WTC11 (cell line): ENCODE measurements at regions not wholly inside any gene's neighbourhood (a gene's known extent, or its start where the extent isn't known, plus 50 kb on each side); places are given as distances from the start of the nearest gene placed in this dataset.

ENCODE experiments used
- ATAC-seq: fragments of 200-7000 bp; cut with Tn5 transposase; 2 replicates; pipeline ENCODE4 v1.10.0; 2021; ENCODE audit warnings: mild to moderate bottlenecking, moderate library complexity
- CTCF ChIA-PET: fragments of 300-600 bp; sonication (Branson Sonifier 250); formaldehyde crosslinking; loops from one replicate; lab custom pipeline; 2021; ENCODE audit warnings: antibody characterized with exemption; lab: Charles Lee
- POLR2A ChIA-PET: fragments of 350-600 bp; sonication (Branson Sonifier 250); formaldehyde crosslinking; loops from one replicate; lab custom pipeline; 2021; ENCODE audit warnings: antibody characterized with exemption; lab: Charles Lee
- DNase-seq: peaks from one replicate; pipeline ENCODE4 v3.0.0; 2021; ENCODE audit warnings: low spot score
- H3K27ac Mint-ChIP-seq: 2 replicates; pipeline ENCODE4 v1.8.0; 2021; ENCODE audit warnings: mixed read lengths
- H3K27me3 Mint-ChIP-seq: 2 replicates; pipeline ENCODE4 v1.8.0; 2021; ENCODE audit warnings: low read depth, mild to moderate bottlenecking, moderate library complexity, mixed read lengths
- H3K36me3 Mint-ChIP-seq: 2 replicates; pipeline ENCODE4 v1.8.0; 2021; ENCODE audit warnings: mixed read lengths
- H3K4me1 Mint-ChIP-seq: 2 replicates; pipeline ENCODE4 v1.8.0; 2022; ENCODE audit warnings: mixed read lengths
- H3K4me3 Mint-ChIP-seq: 2 replicates; pipeline ENCODE4 v1.8.0; 2021; ENCODE audit warnings: mild to moderate bottlenecking, moderate library complexity, mixed read lengths
- H3K9me3 Mint-ChIP-seq: 2 replicates; pipeline ENCODE4 v1.8.0; 2021; ENCODE audit warnings: mixed read lengths
- AFF4 ChIP-seq: sonication (generic); formaldehyde crosslinking; IDR thresholded peaks from 2 replicates; pipeline ENCODE4 v1.8.1; 2023; ENCODE audit warnings: mild to moderate bottlenecking, missing genetic modification reagents, borderline replicate concordance
- ARID4B ChIP-seq: sonication (generic); formaldehyde crosslinking; IDR thresholded peaks from 2 replicates; pipeline ENCODE4 v1.8.0; 2023; ENCODE audit warnings: missing genetic modification reagents, mild to moderate bottlenecking, borderline replicate concordance
- ATF2 ChIP-seq: sonication (generic); formaldehyde crosslinking; IDR thresholded peaks from 2 replicates; pipeline ENCODE4 v1.8.1; 2022; ENCODE audit warnings: low read depth, missing genetic modification reagents, borderline replicate concordance
- ATF6 ChIP-seq: sonication (generic); formaldehyde crosslinking; IDR thresholded peaks from 2 replicates; pipeline ENCODE4 v1.8.1; 2023; ENCODE audit warnings: mild to moderate bottlenecking, missing genetic modification reagents
- CDX4 ChIP-seq: fragments of 250-450 bp; sonication (Bioruptor Pico); IDR thresholded peaks from 2 replicates; pipeline ENCODE4 v1.9.0; 2021; ENCODE audit warnings: moderate library complexity, mild to moderate bottlenecking, inconsistent platforms, borderline replicate concordance
- EMX1 ChIP-seq: fragments of 250-450 bp; sonication (Bioruptor Pico); IDR thresholded peaks from 2 replicates; pipeline ENCODE4 v1.8.0; 2021; ENCODE audit warnings: mild to moderate bottlenecking
- ERG ChIP-seq: fragments of 250-450 bp; sonication (Bioruptor Pico); IDR thresholded peaks from 2 replicates; pipeline ENCODE4 v1.8.0; 2021; ENCODE audit warnings: mild to moderate bottlenecking
- GRHL2 ChIP-seq: fragments of 250-450 bp; sonication (Bioruptor Pico); IDR thresholded peaks from 2 replicates; pipeline ENCODE4 v1.8.0; 2022; ENCODE audit warnings: mild to moderate bottlenecking, moderate library complexity; ENCODE audit not compliant: insufficient replicate concordance, severe bottlenecking
- IRF2 ChIP-seq: sonication (generic); formaldehyde crosslinking; IDR thresholded peaks from 2 replicates; pipeline ENCODE4 v1.8.0; 2022; ENCODE audit warnings: low read depth, missing genetic modification reagents, borderline replicate concordance
- MYBL2 ChIP-seq: sonication (generic); formaldehyde crosslinking; IDR thresholded peaks from 2 replicates; pipeline ENCODE4 v1.8.1; 2023; ENCODE audit warnings: mild to moderate bottlenecking, moderate library complexity, missing genetic modification reagents
- RORB ChIP-seq: fragments of 250-450 bp; sonication (Bioruptor Pico); IDR thresholded peaks from 2 replicates; pipeline ENCODE4 v1.9.0; 2021; ENCODE audit warnings: mild to moderate bottlenecking
- SMAD3 ChIP-seq: sonication (generic); formaldehyde crosslinking; IDR thresholded peaks from 2 replicates; pipeline ENCODE4 v1.8.0; 2022; ENCODE audit warnings: missing genetic modification reagents, mild to moderate bottlenecking, borderline replicate concordance
- TCF7 ChIP-seq: sonication (generic); formaldehyde crosslinking; IDR thresholded peaks from 2 replicates; pipeline ENCODE4 v1.8.0; 2022; ENCODE audit warnings: mild to moderate bottlenecking, low read depth, missing genetic modification reagents, moderate library complexity
- TEAD1 ChIP-seq: sonication (generic); formaldehyde crosslinking; IDR thresholded peaks from 2 replicates; pipeline ENCODE4 v1.8.0; 2022; ENCODE audit warnings: mild to moderate bottlenecking, missing genetic modification reagents
- USF2 ChIP-seq: sonication (generic); formaldehyde crosslinking; IDR thresholded peaks from 2 replicates; pipeline ENCODE4 v1.8.1; 2023; ENCODE audit warnings: mild to moderate bottlenecking, missing genetic modification reagents, moderate library complexity
- ZBTB43 ChIP-seq: sonication (generic); formaldehyde crosslinking; IDR thresholded peaks from 2 replicates; pipeline ENCODE4 v1.8.1; 2023; ENCODE audit warnings: mild to moderate bottlenecking, missing genetic modification reagents
- ZNF317 ChIP-seq: sonication (generic); formaldehyde crosslinking; IDR thresholded peaks from 2 replicates; pipeline ENCODE4 v1.8.1; 2023; ENCODE audit warnings: low read depth, mild to moderate bottlenecking, moderate library complexity, missing genetic modification reagents, borderline replicate concordance
- ZNF396 ChIP-seq: fragments of 250-450 bp; sonication (Bioruptor Pico); IDR thresholded peaks from 2 replicates; pipeline ENCODE4 v1.8.0; 2021; ENCODE audit warnings: mild to moderate bottlenecking, moderate library complexity, borderline replicate concordance

GRCh38 chr2:235334179-235334578 is 159.7 kb upstream of the AGAP1 start (continued):
- TF ChIP-seq AFF4 (CRISPR knock-in tag), result no peak
- no peak for TF ChIP-seq ERG (CRISPR knock-in tag)
- no peak for TF ChIP-seq TCF7 (CRISPR knock-in tag)
- no peak for TF ChIP-seq EMX1
- TF ChIP-seq ATF2 (CRISPR knock-in tag), result no peak
- TF ChIP-seq ARID4B (CRISPR knock-in tag), result no peak
- TF ChIP-seq ATF6 (CRISPR knock-in tag), result no peak
- no peak for TF ChIP-seq CDX4 (CRISPR knock-in tag)
- TF ChIP-seq ZBTB43, result no peak

GRCh38 chr2:235343156-235343774 is 150.6 kb upstream of the AGAP1 start:
- Mint-ChIP-seq H3K4me1 (no peaks in the 10 kb centered on the region), H3K4me3 (no peak overlapping the region), H3K27me3 (no peaks in the 10 kb centered on the region; the same call in 1 of the 2 replicates), H3K9me3 (peaks cover 24% of the 10 kb centered on the region), H3K36me3 (no peaks in the 10 kb centered on the region), H3K27ac (no peak overlapping the region)
- DNase-seq, result no peak
- TF ChIP-seq IRF2 (no peak), GRHL2 (CRISPR knock-in tag) (no peak), RORB (CRISPR knock-in tag) (no peak), TCF7 (CRISPR knock-in tag) (no peak), USF2 (CRISPR knock-in tag) (no peak), ZNF317 (CRISPR knock-in tag) (no peak), TEAD1 (no peak), MYBL2 (CRISPR knock-in tag) (no peak), ZNF396 (CRISPR knock-in tag) (no peak), SMAD3 (CRISPR knock-in tag) (no peak)
- ChIA-PET POLR2A (no interaction called here), CTCF (no interaction called here)
- no peak for ATAC-seq
